Skeletal muscle satellite cell (primary cell): ENCODE measurements at regions not wholly inside any gene's neighbourhood (a gene's known extent, or its start where the extent isn't known, plus 50 kb on each side); places are given as distances from the start of the nearest gene placed in this dataset. TPM values are rescaled to one million over a fixed set of nuclear protein-coding genes. Genes with fewer than 3 reads are reported as not detected.

ENCODE experiments used
- H3K27me3 ChIP-seq: 2 replicates; pipeline ENCODE4 v1.7.0; 2013; ENCODE audit warnings: low read length; ENCODE audit not compliant: control insufficient read depth, insufficient read depth
- H3K36me3 ChIP-seq: 2 replicates; pipeline ENCODE4 v1.7.0; 2013; ENCODE audit warnings: mild to moderate bottlenecking, control low read depth, low read length; ENCODE audit not compliant: insufficient read depth
- H3K4me1 ChIP-seq: 2 replicates; pipeline ENCODE4 v1.7.0; 2013; ENCODE audit warnings: low read length; ENCODE audit not compliant: control insufficient read depth, insufficient read depth
- H3K4me2 ChIP-seq: 2 replicates; pipeline ENCODE4 v1.7.0; 2013; ENCODE audit warnings: mild to moderate bottlenecking, low read length
- H3K4me3 ChIP-seq: 2 replicates; pipeline ENCODE4 v1.7.0; 2013; ENCODE audit warnings: low read length
- H3K9ac ChIP-seq: 2 replicates; pipeline ENCODE4 v1.7.0; 2013; ENCODE audit warnings: mild to moderate bottlenecking, low read depth, low read length, moderate library complexity
- H3K9me3 ChIP-seq: replicated peaks from 2 replicates; pipeline ENCODE4 v1.7.0; 2013; ENCODE audit warnings: mild to moderate bottlenecking, control low read depth, low read length
- small RNA-seq: library from RNA; depleted of rRNA; stranded (forward); fragments of <200 nt; gene quantifications from one replicate; pipeline ENCODE3, GENCODE V24; 2012

- H3K4me3 ChIP-seq: no peak overlapping the region
- no peak overlapping the region for H3K9ac ChIP-seq
- H3K9me3 ChIP-seq: no peaks in the 10 kb centered on the region
- no peaks in the 10 kb centered on the region for H3K27me3 ChIP-seq
- H3K36me3 ChIP-seq: no peaks in the 10 kb centered on the region
- no peak overlapping the region for H3K4me2 ChIP-seq
- no peaks in the 10 kb centered on the region for H3K4me1 ChIP-seq
These were observed 226.0 kb downstream of the KCNJ3 start for GRCh38 chr2:154924531-154924930.

GRCh38 chr2:154914561-154914960, 216.1 kb downstream of the KCNJ3 start:
- no peaks in the 10 kb centered on the region for H3K36me3 ChIP-seq
- H3K27me3 ChIP-seq: no peaks in the 10 kb centered on the region
- no peaks in the 10 kb centered on the region for H3K4me1 ChIP-seq
- H3K4me3 ChIP-seq: no peak overlapping the region
- H3K4me2 ChIP-seq: no peak overlapping the region
- H3K9ac ChIP-seq: no peak overlapping the region
- H3K9me3 ChIP-seq: no peaks in the 10 kb centered on the region

GRCh38 chr2:154912215-154912614, 213.7 kb downstream of the KCNJ3 start:
- Histone ChIP-seq H3K27me3 (no peaks in the 10 kb centered on the region), H3K9ac (no peak overlapping the region), H3K4me2 (no peak overlapping the region), H3K9me3 (no peaks in the 10 kb centered on the region), H3K36me3 (no peaks in the 10 kb centered on the region), H3K4me1 (no peaks in the 10 kb centered on the region), H3K4me3 (no peak overlapping the region)

- Histone ChIP-seq H3K36me3 (no peaks in the 10 kb centered on the region), H3K4me3 (no peak overlapping the region), H3K9ac (no peak overlapping the region), H3K4me1 (no peaks in the 10 kb centered on the region), H3K27me3 (no peaks in the 10 kb centered on the region), H3K4me2 (no peak overlapping the region), H3K9me3 (no peaks in the 10 kb centered on the region)
These were observed 213.2 kb downstream of the KCNJ3 start for GRCh38 chr2:154911729-154912128.

- no peak overlapping the region for H3K4me3 ChIP-seq
- H3K9ac ChIP-seq: no peak overlapping the region
- H3K27me3 ChIP-seq: no peaks in the 10 kb centered on the region
- H3K36me3 ChIP-seq: no peaks in the 10 kb centered on the region
- no peaks in the 10 kb centered on the region for H3K9me3 ChIP-seq
- no peaks in the 10 kb centered on the region for H3K4me1 ChIP-seq
- no peak overlapping the region for H3K4me2 ChIP-seq
These were observed 212.2 kb downstream of the KCNJ3 start for GRCh38 chr2:154910701-154911100.

GRCh38 chr2:154908327-154908726, 209.8 kb downstream of the KCNJ3 start:
- Histone ChIP-seq H3K4me2 (no peak overlapping the region), H3K9ac (no peak overlapping the region), H3K27me3 (no peaks in the 10 kb centered on the region), H3K36me3 (no peaks in the 10 kb centered on the region), H3K4me1 (no peaks in the 10 kb centered on the region), H3K4me3 (no peak overlapping the region), H3K9me3 (no peaks in the 10 kb centered on the region)

Small RNA genes lying in the stretch of these regions (small RNA-seq; reads per million reads assigned to genes)
- gene MTCO1P45: not detected
- not detected for gene RNU6-1001P
- not detected for gene RNU6-546P
